ENCODE measurements at regions not wholly inside any gene's neighbourhood (a gene's known extent, or its start where the extent isn't known, plus 50 kb on each side); places are given as distances from the start of the nearest gene placed in this dataset.

- Histone ChIP-seq H3F3A (ENCODE audit: insufficient read depth, low read length) (no peaks in the 10 kb centered on the region), H3K27ac (ENCODE audit: low read depth, low read length, poor library complexity, severe bottlenecking) (no peak overlapping the region), H3K36me3 (ENCODE audit: insufficient read depth, low read length) (no peaks in the 10 kb centered on the region), H3K4me1 (ENCODE audit: insufficient read depth, low read length, severe bottlenecking) (no peaks in the 10 kb centered on the region), H4K20me1 (ENCODE audit: insufficient read depth, low read length) (no peaks in the 10 kb centered on the region), H3K27me3 (ENCODE audit: insufficient read depth, low read length) (no peaks in the 10 kb centered on the region), H3K9me2 (ENCODE audit: low read depth, low read length) (no peaks in the 10 kb centered on the region), H3K79me2 (ENCODE audit: insufficient read depth, low read length) (no peaks in the 10 kb centered on the region), H2AFZ (ENCODE audit: low read length) (no peak overlapping the region), H3K9ac (ENCODE audit: low read length) (no peak overlapping the region), H3K9me3 (ENCODE audit: low read length) (no peaks in the 10 kb centered on the region), H3K4me2 (ENCODE audit: low read length) (no peak overlapping the region), H3K4me3 (ENCODE audit: low read depth, low read length, poor library complexity, severe bottlenecking) (no peak overlapping the region)
- TF ChIP-seq CTCF (IDR thresholded peaks at IDR 0.05; ENCODE audit: low read length) = no peak
- TF ChIP-seq EZH2 (IDR thresholded peaks at IDR 0.05; ENCODE audit: borderline replicate concordance, low read length) = no peak
Observed at GRCh38 chr12:91461061-91461460, 278.4 kb upstream of the DCN start.

GRCh38 chr12:91460469-91460868, 277.9 kb upstream of the DCN start:
- Histone ChIP-seq H3K4me3 (ENCODE audit: low read depth, low read length, poor library complexity, severe bottlenecking) (no peak overlapping the region), H3K27me3 (ENCODE audit: insufficient read depth, low read length) (no peaks in the 10 kb centered on the region), H3K27ac (ENCODE audit: low read depth, low read length, poor library complexity, severe bottlenecking) (no peak overlapping the region), H3K79me2 (ENCODE audit: insufficient read depth, low read length) (no peaks in the 10 kb centered on the region), H3K4me1 (ENCODE audit: insufficient read depth, low read length, severe bottlenecking) (no peaks in the 10 kb centered on the region), H3F3A (ENCODE audit: insufficient read depth, low read length) (no peaks in the 10 kb centered on the region), H3K4me2 (ENCODE audit: low read length) (no peak overlapping the region), H3K36me3 (ENCODE audit: insufficient read depth, low read length) (no peaks in the 10 kb centered on the region), H3K9ac (ENCODE audit: low read length) (no peak overlapping the region), H3K9me3 (ENCODE audit: low read length) (no peaks in the 10 kb centered on the region), H2AFZ (ENCODE audit: low read length) (no peak overlapping the region), H4K20me1 (ENCODE audit: insufficient read depth, low read length) (no peaks in the 10 kb centered on the region), H3K9me2 (ENCODE audit: low read depth, low read length) (no peaks in the 10 kb centered on the region)
- TF ChIP-seq EZH2 (IDR thresholded peaks at IDR 0.05; ENCODE audit: borderline replicate concordance, low read length) (no peak), CTCF (IDR thresholded peaks at IDR 0.05; ENCODE audit: low read length) (no peak)

GRCh38 chr12:91455321-91455720, 272.7 kb upstream of the DCN start:
- TF ChIP-seq EZH2 (IDR thresholded peaks at IDR 0.05; ENCODE audit: borderline replicate concordance, low read length) = no peak
- TF ChIP-seq CTCF (IDR thresholded peaks at IDR 0.05; ENCODE audit: low read length) = no peak
- Histone ChIP-seq H3K9me2 (ENCODE audit: low read depth, low read length) (no peaks in the 10 kb centered on the region), H3K79me2 (ENCODE audit: insufficient read depth, low read length) (no peaks in the 10 kb centered on the region), H3K27ac (ENCODE audit: low read depth, low read length, poor library complexity, severe bottlenecking) (no peak overlapping the region), H4K20me1 (ENCODE audit: insufficient read depth, low read length) (no peaks in the 10 kb centered on the region), H3F3A (ENCODE audit: insufficient read depth, low read length) (no peaks in the 10 kb centered on the region), H3K4me1 (ENCODE audit: insufficient read depth, low read length, severe bottlenecking) (no peaks in the 10 kb centered on the region), H3K36me3 (ENCODE audit: insufficient read depth, low read length) (no peaks in the 10 kb centered on the region), H3K4me2 (ENCODE audit: low read length) (no peak overlapping the region), H3K27me3 (ENCODE audit: insufficient read depth, low read length) (no peaks in the 10 kb centered on the region), H2AFZ (ENCODE audit: low read length) (no peak overlapping the region), H3K4me3 (ENCODE audit: low read depth, low read length, poor library complexity, severe bottlenecking) (no peak overlapping the region), H3K9ac (ENCODE audit: low read length) (no peak overlapping the region), H3K9me3 (ENCODE audit: low read length) (no peaks in the 10 kb centered on the region)
